ENCODE measurements at regions not wholly inside any gene's neighbourhood (a gene's known extent, or its start where the extent isn't known, plus 50 kb on each side); places are given as distances from the start of the nearest gene placed in this dataset.

DNA sequence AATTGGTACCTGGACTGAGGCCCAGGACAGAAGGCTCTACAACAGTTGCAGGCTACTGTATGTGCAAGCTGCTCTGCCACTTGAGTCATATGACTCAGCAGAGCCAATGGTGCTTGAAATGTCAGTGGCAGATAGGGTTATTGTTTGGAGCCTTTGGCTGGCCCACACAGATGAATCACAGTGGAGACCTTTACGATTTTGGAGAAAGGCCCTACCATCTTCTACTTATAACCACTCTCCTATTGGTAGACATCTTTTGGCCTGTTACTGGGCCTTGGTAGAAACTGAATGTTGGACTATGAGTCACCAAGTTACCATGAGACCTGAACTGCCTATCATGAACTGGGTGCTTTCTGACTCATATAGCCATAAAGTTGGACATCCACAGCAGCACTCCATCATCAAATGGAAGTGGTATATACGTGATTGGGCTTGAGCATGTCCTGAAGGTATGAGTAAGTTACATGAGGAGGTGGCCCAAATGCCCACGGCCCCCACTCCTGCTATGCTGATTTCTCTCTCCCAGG, 88.9 kb upstream of the NRXN1 start:
- no peak for DNase-seq

DNA sequence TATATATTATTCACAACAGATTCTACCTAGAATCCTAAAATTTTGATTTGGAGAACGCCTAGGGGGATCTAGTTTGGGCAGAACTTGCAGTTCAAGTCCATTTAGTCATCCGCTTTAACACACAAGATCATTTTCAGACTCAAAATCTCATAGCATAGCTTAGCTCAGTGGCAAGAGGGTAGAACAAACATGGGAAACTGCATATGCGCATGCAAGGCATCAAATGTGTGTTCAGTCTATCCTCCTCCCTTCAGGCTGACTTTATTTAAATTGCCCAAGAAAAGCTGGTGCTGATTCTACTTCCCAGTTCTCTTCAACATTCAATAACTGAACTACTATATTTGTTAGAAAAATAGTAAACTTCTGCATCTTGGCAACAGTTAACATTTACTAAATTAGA, 79.6 kb upstream of the NRXN1 start:
- DNase-seq: no peak

DNA sequence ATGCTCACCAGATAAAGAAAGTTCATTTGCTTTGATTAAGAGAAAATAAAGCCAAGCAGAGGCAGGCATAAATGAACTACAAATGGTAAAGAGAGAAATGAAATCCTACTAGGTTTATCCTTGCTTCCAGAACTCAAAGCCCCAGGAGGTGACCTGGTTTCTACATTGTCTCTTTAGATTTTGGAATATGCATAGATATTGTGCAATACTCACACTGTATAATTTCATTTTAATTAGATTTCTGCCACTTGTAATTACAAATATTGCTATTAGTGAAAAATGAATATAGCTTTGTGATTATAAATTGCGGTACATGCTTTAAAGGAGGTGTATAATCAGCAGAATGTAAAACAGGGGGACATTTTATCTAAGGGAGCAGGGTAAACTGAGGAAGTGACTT, 76.9 kb upstream of the NRXN1 start:
- DNase-seq: no peak

GRCh38 chr2:51107841-51108240, 75.9 kb upstream of the NRXN1 start:
- DNase-seq: no peak

DNA sequence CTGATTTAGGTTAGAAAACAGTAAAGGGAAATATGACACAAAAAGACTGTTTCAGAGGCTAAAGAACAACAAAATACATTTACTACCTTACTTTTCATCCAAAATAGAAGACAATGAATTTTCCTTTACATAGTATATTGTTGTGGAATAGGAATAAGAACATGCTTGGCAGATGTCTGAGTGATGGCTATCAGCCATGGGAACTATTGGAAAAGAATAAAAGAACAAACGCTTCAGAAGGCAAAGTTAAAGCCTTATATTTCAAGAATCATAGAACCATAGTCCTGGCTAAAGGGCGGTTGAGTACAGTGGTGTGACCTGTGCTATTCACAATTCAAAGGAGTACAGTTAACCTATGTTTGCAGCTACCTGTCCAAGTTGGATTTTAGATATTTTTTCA, 73.9 kb upstream of the NRXN1 start:
- no peak for DNase-seq

GRCh38 chr2:51103205-51103604, 71.3 kb upstream of the NRXN1 start:
- no peak for DNase-seq

DNA sequence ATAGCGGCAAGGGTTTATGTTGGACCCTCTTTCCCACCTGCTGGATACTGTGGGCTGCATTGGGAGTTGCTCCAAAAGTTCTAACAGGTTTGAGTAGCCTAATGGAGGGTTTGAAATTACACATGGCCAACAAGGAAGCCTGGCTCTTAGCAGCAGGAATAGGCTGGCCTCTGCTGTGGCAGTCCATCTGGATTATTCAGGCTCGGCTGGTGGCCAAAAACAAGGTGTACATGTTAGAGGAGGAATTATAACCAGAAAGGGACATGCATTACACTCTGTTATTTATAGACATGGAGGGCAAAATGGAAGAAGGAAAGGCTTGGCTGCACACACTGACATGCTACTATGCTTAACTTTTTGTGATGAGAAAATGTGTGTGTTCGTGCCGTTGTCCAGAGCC, 61.1 kb upstream of the NRXN1 start:
- no peak for DNase-seq

DNA sequence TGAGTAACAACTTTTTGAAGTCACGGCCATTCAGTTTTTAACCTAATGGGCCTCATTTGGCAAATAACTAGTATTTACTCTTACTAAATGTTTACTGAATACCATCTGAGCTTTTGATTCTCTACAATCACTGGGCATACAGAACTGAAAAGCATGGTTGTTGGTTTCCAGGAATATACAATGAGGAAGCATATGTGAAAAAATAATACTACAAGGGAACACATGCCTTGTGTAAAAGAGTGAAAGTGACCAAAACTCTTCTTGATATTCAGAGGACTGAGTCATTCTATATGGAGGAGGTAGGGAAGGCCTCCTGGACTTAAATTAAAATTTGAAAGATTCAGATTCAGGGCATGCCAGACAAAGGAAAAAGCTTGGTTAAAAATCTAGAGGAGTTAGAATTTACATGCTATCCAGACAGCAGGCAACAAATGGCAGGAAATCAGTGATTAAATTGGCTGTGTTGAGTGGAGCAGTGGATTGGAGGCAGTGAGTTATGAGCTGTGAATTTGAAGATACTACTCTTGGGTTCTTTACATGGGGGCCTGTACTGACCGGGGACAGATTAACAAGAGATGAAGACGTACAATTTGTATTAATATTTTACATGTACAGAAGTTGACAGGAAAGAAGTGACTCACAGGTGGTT, 53.6 kb upstream of the NRXN1 start:
- DNase-seq: no peak

- DNase-seq: no peak
Observed at GRCh38 chr2:51084750-51085149, 52.8 kb upstream of the NRXN1 start.
